GM21576 (cell line): ENCODE measurements at regions not wholly inside any gene's neighbourhood (a gene's known extent, or its start where the extent isn't known, plus 50 kb on each side); places are given as distances from the start of the nearest gene placed in this dataset.

Source experiments
- ATAC-seq: cut with Tn5 transposase; IDR thresholded peaks from one replicate; pipeline ENCODE4 v1.9.1; 2021; ENCODE audit warnings: mild to moderate bottlenecking, moderate library complexity; ENCODE audit not compliant: unreplicated experiment

GRCh38 chr1:55846051-55846450, 630.9 kb upstream of the USP24 start:
- no peak for ATAC-seq

DNA sequence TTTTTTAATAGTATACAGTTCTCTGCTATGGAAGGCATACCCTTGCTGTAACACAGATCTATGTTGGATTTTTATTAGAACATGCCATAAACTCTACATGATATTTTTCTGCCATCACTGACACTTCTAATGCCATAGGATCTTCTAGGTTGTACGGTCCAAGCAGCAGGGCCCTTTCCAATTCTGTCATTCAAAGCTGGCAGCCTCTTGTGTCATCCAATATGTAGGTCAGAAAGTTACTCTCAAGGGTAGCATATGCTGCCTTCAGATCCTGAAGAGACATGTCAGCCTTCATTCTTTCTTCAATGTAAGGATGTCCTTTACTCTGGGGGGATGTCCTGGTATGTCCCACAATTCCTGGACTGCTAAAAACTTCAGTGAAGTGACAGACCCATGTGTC, 629.2 kb upstream of the USP24 start:
- ATAC-seq = no peak

- ATAC-seq = no peak
Observed at GRCh38 chr1:55839626-55840025, 624.5 kb upstream of the USP24 start.

- ATAC-seq = no peak
Observed at GRCh38 chr1:55839221-55839620, 624.1 kb upstream of the USP24 start.

GRCh38 chr1:55836086-55836485, 620.9 kb upstream of the USP24 start:
- ATAC-seq = no peak

GRCh38 chr1:55833529-55834091, 618.4 kb upstream of the USP24 start:
- ATAC-seq = no peak

- ATAC-seq = no peak
Observed at GRCh38 chr1:55831759-55832158, 616.6 kb upstream of the USP24 start.

GRCh38 chr1:55828044-55828443, 612.9 kb upstream of the USP24 start:
- no peak for ATAC-seq

- no peak for ATAC-seq
Observed at GRCh38 chr1:55827350-55827749, 612.2 kb upstream of the USP24 start.

DNA sequence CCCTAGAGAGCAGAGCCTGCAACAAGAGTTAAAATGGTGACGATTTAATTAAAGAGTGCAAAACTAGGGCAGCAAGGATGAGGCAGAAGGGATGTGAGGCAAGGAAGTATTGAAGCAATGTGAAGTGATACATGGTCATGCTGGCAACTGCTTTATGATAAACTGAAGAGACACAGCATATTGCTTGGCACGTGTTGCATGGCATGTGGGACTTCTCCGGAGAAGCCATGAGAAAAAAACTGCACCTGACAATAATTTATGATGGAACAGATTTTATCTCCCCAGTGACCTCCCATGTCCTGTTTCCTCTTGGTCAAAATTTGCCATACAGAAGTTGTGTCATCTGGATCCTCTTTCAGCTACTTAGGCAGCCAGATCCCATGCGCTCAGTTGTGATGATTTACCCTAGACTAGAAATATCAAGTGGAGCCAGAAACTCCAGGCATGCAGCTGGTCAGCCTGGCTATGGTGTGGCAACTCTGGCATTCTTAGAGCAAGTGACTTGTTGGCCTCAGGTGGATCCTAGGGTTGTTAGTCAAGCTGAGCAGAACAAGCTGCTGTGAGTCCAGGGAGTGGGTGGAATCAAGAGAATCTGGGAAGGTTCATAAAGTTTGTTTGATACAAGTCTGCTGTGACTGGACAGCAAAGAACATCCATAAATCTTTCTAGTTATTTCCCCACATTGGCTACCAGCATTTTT, 611.4 kb upstream of the USP24 start:
- ATAC-seq = no peak

DNA sequence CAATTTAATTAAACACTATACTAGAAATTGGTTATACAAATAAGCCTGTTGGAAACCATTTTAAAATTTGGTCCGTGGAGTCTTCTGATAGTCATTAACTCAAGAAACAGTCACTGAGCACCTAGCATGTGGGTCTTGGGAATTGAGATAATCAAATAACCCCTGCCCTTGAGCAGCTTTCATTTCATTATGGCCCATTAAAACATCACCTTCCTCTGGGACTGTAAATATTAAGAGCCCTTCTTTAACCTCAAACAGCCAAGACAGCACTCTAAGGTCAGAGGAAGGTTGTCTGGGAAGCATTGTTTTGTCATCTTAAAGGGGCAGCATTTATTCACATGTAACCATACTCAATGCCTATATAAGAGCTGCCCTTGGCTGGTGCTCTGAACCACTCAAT, 610.3 kb upstream of the USP24 start:
- ATAC-seq = no peak

DNA sequence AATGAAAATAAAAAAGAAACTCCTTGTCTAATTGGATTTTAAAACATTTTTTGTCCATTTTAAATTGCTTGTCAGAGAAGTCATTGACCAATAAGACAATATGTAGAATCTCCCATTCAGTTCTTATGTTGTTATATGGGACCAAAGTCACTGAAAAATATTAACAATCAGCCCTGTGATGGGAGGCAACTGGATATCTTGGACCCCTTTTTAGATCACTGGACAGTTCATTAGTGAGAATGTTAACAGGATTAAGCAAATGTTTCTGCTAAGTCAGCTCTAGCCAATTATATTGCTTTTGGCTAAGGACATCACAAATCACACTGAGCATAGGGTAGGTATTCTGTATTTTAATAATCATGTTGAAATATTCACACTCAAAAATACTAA, 609.1 kb upstream of the USP24 start:
- no peak for ATAC-seq

GRCh38 chr1:55823541-55824250, 608.5 kb upstream of the USP24 start:
- ATAC-seq = no peak

DNA sequence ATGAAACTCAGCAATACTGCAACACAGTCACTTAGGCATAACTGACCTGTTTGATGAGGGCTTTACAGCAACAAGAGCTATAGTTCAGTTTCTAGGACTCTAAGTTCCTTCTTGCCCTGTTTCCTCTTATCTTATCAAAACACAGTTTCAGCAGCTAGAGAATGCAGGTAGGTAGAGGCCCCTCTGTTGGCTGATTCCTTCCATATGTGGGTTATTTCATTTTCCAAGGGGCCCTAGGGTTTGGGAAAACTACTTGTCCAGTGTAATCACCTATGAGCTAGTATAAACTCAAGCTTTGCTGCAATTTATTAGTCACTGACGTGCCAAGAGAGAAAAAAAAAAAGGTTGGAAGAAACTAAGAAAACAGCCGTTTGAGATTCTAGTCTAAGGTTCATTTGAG, 607.7 kb upstream of the USP24 start:
- no peak for ATAC-seq

DNA sequence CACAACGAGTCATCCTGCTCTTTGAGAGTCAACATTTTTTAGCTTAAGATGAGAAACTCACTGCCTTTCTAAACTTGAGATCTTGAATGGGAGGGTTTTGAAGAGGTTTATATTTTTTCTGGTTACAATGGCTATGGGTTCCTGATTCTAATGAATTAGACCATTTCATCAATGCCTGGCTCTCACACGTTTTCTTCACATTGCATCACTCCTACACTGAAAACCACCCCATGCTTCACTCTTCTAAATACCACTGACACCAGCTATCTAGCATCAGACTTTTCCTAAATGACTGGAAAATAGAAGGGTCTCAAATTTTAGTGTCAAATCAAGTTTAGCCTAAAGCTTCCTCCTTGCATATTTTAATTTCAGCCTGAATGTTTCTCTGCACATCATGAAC, 606.1 kb upstream of the USP24 start:
- ATAC-seq = no peak

DNA sequence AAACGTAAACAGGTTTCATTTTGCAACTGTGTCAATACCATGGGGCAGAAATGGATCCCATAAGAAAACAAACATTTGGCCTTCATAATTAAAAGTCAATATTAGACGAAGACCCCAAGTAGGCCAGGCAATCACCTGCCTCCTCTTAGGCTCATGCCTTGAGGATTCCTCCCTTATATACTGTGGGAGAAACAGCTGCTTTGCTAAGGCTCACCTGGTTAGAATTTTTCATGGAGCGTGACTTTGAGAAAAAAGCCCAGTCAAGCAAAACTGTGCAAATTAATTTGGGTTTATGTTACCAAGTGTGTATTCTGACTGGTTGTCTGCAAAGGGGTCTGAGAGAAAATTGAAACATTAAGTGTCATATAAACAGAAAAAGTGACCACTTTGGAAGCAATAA, 605.3 kb upstream of the USP24 start:
- ATAC-seq = no peak

DNA sequence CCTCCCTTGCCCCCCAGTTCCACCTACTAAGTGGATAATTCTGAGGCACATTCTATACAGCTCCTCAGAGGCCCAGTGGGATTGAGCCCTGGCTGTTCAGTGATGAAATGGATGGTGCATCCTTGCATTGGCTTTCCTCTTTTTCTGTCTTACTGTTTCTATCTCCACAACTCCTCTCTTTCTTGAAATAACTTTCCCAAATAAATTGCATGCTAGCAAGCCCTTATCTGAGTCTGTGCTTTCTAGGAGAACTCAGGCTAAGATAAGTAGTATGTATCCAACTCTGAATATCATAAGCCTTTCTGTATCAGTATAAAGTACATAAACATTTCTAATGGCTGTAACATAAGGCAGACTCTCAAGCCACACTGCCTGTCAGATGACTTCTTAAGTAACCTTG, 603.8 kb upstream of the USP24 start:
- no peak for ATAC-seq

GRCh38 chr1:55816456-55817426, 601.6 kb upstream of the USP24 start:
- ATAC-seq = no peak

DNA sequence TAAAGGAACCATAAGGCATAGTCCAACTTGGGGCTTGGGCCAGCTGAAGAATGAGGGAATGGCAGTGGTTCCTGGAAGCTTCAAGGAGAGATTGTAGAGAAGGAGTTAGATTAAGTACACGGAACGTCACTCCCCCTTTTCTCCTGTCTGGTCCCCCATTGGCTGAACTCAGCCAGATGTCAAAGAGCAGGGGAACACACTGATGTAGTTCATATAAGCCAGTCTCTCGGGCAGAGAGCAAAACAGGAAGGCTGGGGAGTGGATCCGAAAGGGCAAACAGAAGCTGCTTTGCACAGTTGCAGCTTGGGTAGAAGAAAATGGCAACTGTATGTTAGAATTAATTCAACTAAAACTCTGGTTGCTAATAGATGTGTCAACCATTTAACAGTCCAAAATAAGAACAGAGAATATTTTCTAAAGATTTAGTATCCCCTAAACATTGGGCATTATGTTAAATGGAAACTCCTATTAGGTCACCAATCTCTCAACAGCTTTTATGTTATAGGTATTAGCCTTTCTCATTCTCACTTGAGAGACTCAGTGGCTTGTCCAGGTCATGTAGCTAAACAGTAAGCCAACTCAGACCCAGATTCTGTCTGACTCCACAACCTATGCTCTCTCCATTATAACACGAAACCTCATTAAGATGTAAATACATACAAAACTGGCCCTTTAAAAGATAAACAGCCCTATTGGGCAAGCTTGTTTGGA, 600.7 kb upstream of the USP24 start:
- no peak for ATAC-seq

DNA sequence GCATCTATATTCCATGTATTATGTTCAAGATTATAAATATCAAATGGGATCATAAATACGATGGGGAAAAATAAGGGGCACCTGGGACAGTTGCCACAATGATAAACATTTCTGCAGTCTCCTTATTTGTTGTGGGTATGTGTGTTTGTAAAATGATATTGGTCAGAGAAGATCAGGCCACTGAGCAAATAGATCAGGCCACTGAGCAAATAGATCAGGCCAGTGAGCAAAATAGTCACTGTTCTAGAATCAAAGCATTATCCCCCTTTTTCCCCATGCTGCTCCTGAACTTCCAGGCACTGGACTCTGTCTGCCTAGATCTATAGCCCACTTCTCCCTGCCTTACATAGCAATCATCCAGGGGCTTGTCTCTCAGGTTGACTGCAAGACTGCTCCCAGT, 599.8 kb upstream of the USP24 start:
- no peak for ATAC-seq

DNA sequence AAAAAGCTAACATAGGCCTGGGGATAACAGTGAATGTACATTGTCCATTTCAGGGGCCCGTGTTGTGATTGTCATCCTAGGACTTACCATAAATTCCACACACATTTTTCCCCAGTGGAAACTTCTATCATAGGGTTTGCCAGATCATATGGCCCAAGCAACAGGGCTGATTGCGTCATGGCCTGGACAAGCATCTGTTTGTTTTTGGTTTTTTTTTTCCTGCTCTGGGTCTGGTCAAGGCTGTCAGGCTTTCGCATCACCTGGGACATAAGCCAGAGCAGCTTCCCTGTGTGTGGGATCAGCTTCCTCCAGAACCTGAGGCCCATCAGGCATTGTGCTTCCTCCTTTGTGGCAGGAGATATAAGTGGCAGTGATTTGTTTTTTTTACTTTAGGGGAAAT, 598.5 kb upstream of the USP24 start:
- ATAC-seq = no peak
